Panc1 (cell line): ENCODE measurements at regions not wholly inside any gene's neighbourhood (a gene's known extent, or its start where the extent isn't known, plus 50 kb on each side); places are given as distances from the start of the nearest gene placed in this dataset.

ENCODE experiments used
- ATAC-seq: fragments of 200-7000 bp; cut with Tn5 transposase; 2 replicates; pipeline ENCODE4 v1.9.1; 2020; ENCODE audit warnings: mild to moderate bottlenecking, moderate library complexity
- BruUV-seq: library from RNA; stranded (reverse); fragments of 400-500 nt; replicated peaks from 2 replicates; lab custom pipeline; 2021; lab: Mats Ljungman, UMichigan
- CTCF ChIA-PET: fragments of 300-600 bp; sonication (Branson Sonifier 250); formaldehyde crosslinking; loops from one replicate; lab custom pipeline; 2022; ENCODE audit warnings: antibody characterized with exemption; lab: Charles Lee
- POLR2A ChIA-PET: fragments of 300-600 bp; sonication (Branson Sonifier 250); formaldehyde crosslinking; loops from one replicate; lab custom pipeline; 2022; ENCODE audit warnings: antibody characterized with exemption; lab: Charles Lee
- DNase-seq: peaks from one replicate; pipeline ENCODE4 v3.0.0-alpha.2; 2010; ENCODE audit warnings: low read depth, low spot score
- H3K27ac ChIP-seq: 2 replicates; pipeline ENCODE4 v1.5.1; 2011; ENCODE audit warnings: mild to moderate bottlenecking, low read length, inconsistent platforms
- H3K27me3 ChIP-seq: fragments of 200-500 bp; sonication (Bioruptor generic); 2 replicates; pipeline ENCODE4 v1.6.0; 2014; ENCODE audit warnings: low read length, inconsistent platforms; ENCODE audit not compliant: control insufficient read depth, insufficient read depth
- H3K36me3 ChIP-seq: fragments of 200-500 bp; sonication (Bioruptor generic); 2 replicates; pipeline ENCODE4 v1.5.1; 2014; ENCODE audit warnings: inconsistent platforms, mild to moderate bottlenecking, low read length, moderate library complexity; ENCODE audit not compliant: control insufficient read depth, insufficient read depth
- H3K4me1 ChIP-seq: 2 replicates; pipeline ENCODE4 v1.5.1; 2011; ENCODE audit warnings: inconsistent platforms, mild to moderate bottlenecking, low read length, moderate library complexity; ENCODE audit not compliant: control insufficient read depth, insufficient read depth
- H3K4me3 ChIP-seq, 2 experiments: 2 replicates each; pipeline ENCODE4 v1.5.1; 2011 to 2012; ENCODE audit warnings: low read depth in 2 of 2, low read length in 2 of 2, mild to moderate bottlenecking in 2 of 2, inconsistent platforms in 1 of 2, moderate library complexity in 1 of 2
- H3K9me3 ChIP-seq: fragments of 200-500 bp; sonication (Bioruptor generic); 2 replicates; pipeline ENCODE4 v1.5.1; 2014; ENCODE audit warnings: low read depth, mild to moderate bottlenecking, inconsistent platforms, low read length, moderate library complexity; ENCODE audit not compliant: control insufficient read depth, insufficient read depth
- CTCF ChIP-seq: fragments of 450-650 bp; IDR thresholded peaks from 2 replicates; pipeline ENCODE4 v1.5.1; 2017; ENCODE audit warnings: mild to moderate bottlenecking
- POLR2AphosphoS5 ChIP-seq: IDR thresholded peaks from 2 replicates; pipeline ENCODE4 v1.6.1; 2012; ENCODE audit warnings: mild to moderate bottlenecking, low read depth, low read length, moderate library complexity
- REST ChIP-seq, 2 experiments: IDR thresholded peaks; 2 replicates each; pipeline ENCODE4 v1.6.1; 2011 to 2012; ENCODE audit warnings: low read depth in 2 of 2, control low read depth in 1 of 2, low read length in 1 of 2, mild to moderate bottlenecking in 1 of 2, moderate library complexity in 1 of 2; ENCODE audit not compliant: insufficient read depth in 1 of 2
- SIN3A ChIP-seq: IDR thresholded peaks from 2 replicates; pipeline ENCODE4 v1.6.1; 2012; ENCODE audit warnings: low read depth, mild to moderate bottlenecking, low read length, moderate library complexity, borderline replicate concordance; ENCODE audit not compliant: insufficient read depth
- TCF7L2 ChIP-seq: IDR thresholded peaks from 2 replicates; pipeline ENCODE4 v1.6.1; 2011; ENCODE audit warnings: mild to moderate bottlenecking, low read depth, low read length, inconsistent platforms
- in situ Hi-C: cut with HindIII; loops from 2 replicates; pipeline ENCODE4 v1.10.0; 2016; ENCODE audit warnings: low sequenced_read_pairs, low pct_unique_long_range_greater_than_20kb
- intact Hi-C: fragments of 100-400 bp; cut with micrococcal nuclease; formaldehyde crosslinking; loops from one replicate; pipeline ENCODE4 v1.10.0; 2022; ENCODE audit not compliant: unreplicated experiment

GRCh38 chr2:128733450-128733849, 414.8 kb upstream of the HS6ST1 start:
- TF ChIP-seq TCF7L2 (no peak), REST (IDR thresholded peaks at IDR 0.05; ENCODE audit: insufficient read depth in 1 of 2, low read depth in 2 of 2, low read length in 1 of 2) (no peak), SIN3A (no peak), POLR2AphosphoS5 (no peak), CTCF (no peak)
- intact Hi-C loops: loop anchor here (10.0 kb wide), 1 partner anchor 1191 kb away; no protein-coding TSS in a partner anchor
- CTCF ChIA-PET: no interaction called here
- Histone ChIP-seq H3K4me1 (no peaks in the 10 kb centered on the region), H3K27ac (no peak overlapping the region), H3K4me3 (no peak overlapping the region), H3K9me3 (peaks cover 6% of the 10 kb centered on the region; the same call in 1 of the 2 replicates), H3K27me3 (0 out of 2 replicates have a peak, but pooled peaks cover 2% of the 10 kb centered on the region), H3K36me3 (no peaks in the 10 kb centered on the region)
- POLR2A ChIA-PET: no interaction called here
- BruUV-seq: no TSS peak
- ATAC-seq (no peak), DNase-seq (no peak)
- in situ Hi-C loops: no loop called here

- ATAC-seq (no peak), DNase-seq (no peak)
- ChIA-PET POLR2A (no interaction called here), CTCF (no interaction called here)
- BruUV-seq: no TSS peak
- TF ChIP-seq REST (IDR thresholded peaks at IDR 0.05; ENCODE audit: insufficient read depth in 1 of 2, low read depth in 2 of 2, low read length in 1 of 2): no peak
- no peak for TF ChIP-seq TCF7L2
- no peak for TF ChIP-seq POLR2AphosphoS5
- no peak for TF ChIP-seq CTCF
- TF ChIP-seq SIN3A: no peak
- no peaks in the 10 kb centered on the region for H3K27me3 ChIP-seq
- no peak overlapping the region for H3K27ac ChIP-seq
- intact Hi-C loops: loop anchor here (10.0 kb wide), 1 partner anchor 1190 kb away; no protein-coding TSS in a partner anchor
- in situ Hi-C loops: no loop called here
- H3K36me3 ChIP-seq: no peaks in the 10 kb centered on the region
- H3K4me1 ChIP-seq: no peaks in the 10 kb centered on the region
- no peaks in the 10 kb centered on the region for H3K9me3 ChIP-seq
- H3K4me3 ChIP-seq: no peak overlapping the region
Observed at GRCh38 chr2:128734521-128735295, 416.0 kb upstream of the HS6ST1 start.
